NCI-H226 (cell line): ENCODE measurements at regions not wholly inside any gene's neighbourhood (a gene's known extent, or its start where the extent isn't known, plus 50 kb on each side); places are given as distances from the start of the nearest gene placed in this dataset.
A peak's percentile ranks its signal among the peaks of the same experiment; 100 is the strongest.

Experiments used
- DNase-seq: peaks from one replicate; pipeline ENCODE4 v3.0.0-alpha.2; 2015

- DNase-seq = no peak
These were observed 1277.2 kb upstream of the GJE1 start for GRCh38 chr6:140855520-140855919.

DNA sequence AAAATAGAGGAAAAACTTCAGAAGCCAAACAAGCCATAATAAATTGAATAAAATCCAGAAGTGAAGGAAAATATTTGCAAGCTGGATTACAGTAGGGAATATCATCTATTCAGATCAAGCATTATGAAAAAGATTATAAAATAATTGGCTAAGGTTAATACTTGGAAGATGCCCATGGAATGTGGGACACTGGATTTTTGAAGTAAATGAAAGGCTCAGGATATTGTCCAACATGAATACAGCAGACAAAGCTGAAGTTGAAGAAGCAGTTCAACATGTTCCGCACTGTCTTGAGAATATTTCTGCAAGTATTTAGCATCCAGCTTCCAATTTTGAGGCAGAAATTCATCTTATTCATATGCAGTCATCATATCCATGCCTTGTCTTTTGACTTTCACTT lies 1278.4 kb upstream of the GJE1 start:
- DNase-seq = no peak

DNA sequence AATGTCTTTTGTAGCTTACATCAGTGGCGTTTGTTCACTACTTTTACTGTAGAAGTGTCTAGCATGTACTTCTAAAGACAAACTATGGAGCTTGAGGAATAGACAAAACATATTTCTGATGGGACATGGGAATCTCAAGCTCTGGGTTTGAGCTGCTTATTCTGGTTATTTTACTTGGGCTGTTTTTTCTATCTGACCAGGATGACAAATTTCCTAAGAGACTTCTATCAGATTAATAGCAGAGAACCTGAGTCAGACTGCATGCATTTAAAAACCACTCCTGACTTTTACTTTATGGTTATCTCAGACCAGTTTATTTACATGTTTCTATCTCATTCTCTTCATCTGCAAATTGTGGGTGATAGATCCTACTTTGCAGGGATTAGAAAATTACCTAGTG lies 1282.3 kb upstream of the GJE1 start:
- DNase-seq = peak; percentile 51

GRCh38 chr6:140849456-140849855 lies 1283.3 kb upstream of the GJE1 start:
- no peak for DNase-seq

GRCh38 chr6:140847262-140847645 lies 1285.5 kb upstream of the GJE1 start:
- DNase-seq = no peak

DNA sequence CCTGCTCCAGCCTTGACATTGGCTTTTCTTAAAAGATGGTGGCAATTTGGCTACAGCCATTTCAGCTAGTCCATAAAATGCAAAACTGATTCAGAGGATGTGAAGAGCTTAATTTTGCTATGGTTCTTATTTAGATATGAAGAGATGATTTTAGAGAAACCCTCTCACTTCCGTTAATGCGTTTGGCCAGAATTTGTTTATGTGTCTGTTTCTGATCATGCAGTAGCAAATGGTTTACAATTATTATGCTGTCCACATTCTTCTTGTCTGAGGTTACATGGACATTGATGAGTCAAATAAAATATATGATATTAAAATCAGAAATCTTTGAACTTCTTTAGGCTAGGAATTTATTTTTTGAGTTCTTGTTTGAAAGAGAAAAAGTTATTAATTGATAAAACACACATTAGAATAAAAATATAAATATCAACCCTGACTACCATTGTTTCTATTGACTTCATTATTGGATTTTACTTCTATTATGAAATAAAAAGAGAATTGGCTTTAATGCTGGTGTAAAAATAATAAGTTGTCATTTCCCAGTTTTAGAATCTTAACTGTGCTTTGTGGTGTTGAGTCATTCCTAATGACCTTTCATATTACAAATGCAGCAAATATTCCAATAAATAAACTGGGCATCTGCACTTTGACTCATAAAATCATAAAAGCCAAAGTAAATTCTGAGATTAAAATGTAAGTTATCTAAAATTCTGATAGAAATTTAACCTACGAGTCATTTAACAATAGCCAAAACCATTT lies 1286.0 kb upstream of the GJE1 start:
- peak; percentile 36 for DNase-seq

DNA sequence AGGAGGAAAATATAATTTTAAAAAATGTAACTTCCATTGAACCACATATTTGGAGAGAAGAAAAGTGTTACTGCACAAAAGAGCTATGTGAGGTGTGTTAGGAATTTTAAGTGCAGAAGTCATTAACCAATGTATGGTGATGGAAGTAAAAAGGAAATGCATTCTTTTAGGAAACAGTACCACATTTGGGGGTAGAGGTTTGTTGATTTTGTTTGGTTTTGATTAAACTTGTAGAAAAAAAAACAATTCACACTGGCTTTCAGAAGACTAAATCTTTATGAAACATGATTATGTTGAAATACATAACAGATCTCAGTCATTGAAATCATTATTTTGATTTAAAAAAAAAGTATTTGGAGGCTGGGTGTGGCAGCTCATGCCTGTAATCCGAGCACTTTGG lies 1287.0 kb upstream of the GJE1 start:
- DNase-seq = no peak

DNA sequence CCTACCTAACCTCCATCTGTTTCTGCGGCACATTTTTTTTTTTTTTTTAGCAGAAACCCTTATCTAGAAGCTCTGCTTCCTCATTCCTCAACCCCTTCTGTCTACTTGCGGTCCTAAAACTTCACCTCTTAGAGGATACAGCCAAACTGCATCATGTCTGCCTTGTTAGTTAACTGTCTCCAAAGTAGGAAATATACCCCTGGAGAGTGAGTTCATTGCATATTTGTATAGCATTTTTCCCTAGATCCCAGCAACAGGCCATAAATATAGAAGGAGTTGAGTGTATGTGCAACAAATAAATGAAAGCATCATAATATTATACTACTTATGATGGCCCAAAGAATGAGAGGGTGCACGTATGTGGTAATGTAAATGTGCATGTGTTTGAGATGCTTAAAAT lies 1288.6 kb upstream of the GJE1 start:
- no peak for DNase-seq

GRCh38 chr6:140833408-140833807 lies 1299.3 kb upstream of the GJE1 start:
- DNase-seq = no peak

GRCh38 chr6:140830666-140831065 lies 1302.1 kb upstream of the GJE1 start:
- no peak for DNase-seq

GRCh38 chr6:140828856-140829255 lies 1303.9 kb upstream of the GJE1 start:
- DNase-seq = no peak

GRCh38 chr6:140827593-140827992 lies 1305.1 kb upstream of the GJE1 start:
- no peak for DNase-seq

- no peak for DNase-seq
These were observed 1307.0 kb upstream of the GJE1 start for GRCh38 chr6:140825731-140826130.

DNA sequence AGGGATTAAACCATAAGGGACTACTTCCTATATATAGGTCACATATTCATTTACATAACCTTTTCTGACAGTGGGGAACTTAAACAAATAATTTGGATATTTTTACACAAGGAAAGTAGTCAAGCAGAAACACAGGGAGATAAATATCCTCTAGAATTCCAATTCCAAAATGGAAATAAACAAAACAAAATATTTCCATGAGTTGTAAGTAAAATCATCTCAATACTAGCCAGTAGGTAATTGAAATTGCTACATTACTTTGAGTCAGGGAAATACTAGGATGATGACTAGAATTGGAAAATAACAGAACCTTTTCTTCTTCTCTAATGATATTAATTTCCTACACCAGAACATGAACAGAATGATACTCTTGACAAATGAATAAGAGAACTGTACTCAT lies 1308.1 kb upstream of the GJE1 start:
- no peak for DNase-seq

- DNase-seq = no peak
These were observed 1311.5 kb upstream of the GJE1 start for GRCh38 chr6:140821196-140821595.

DNA sequence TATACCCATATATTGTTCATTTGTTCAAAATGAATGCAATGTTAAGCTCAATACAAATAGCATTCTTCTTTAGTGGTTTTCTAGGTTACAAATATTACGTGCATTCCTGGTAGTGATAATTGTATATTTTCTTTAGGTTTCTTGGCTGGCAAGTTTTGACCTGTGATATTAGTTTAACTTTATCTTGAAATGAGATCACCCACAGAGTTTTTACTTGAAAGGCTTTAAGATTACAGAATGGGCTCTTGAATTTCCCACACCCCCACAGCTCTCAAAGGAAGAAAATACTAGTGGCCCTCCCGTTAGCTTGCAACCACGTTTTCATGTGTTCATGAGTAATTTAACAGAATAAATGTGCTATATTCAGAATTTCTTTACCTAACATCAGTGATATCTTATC lies 1315.5 kb upstream of the GJE1 start:
- DNase-seq = no peak

DNA sequence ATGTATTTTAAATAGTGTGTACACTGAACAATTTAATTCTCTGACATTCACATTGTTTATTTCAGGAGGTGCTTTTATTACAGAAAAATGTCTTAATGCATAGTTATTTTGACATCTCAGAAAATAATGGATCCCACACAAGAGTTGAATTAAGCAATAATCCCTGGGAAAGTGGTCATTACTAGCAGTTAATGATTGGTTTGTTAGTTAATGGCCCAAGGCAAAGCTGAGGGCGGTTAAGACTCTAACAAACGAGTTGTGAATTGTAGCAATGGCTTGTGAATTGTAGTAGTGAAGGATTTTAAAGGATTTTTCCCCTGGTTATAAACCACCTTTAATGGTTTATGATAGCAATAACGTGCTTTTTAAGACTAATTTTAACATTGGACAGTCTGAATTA lies 1316.0 kb upstream of the GJE1 start:
- DNase-seq = no peak

DNA sequence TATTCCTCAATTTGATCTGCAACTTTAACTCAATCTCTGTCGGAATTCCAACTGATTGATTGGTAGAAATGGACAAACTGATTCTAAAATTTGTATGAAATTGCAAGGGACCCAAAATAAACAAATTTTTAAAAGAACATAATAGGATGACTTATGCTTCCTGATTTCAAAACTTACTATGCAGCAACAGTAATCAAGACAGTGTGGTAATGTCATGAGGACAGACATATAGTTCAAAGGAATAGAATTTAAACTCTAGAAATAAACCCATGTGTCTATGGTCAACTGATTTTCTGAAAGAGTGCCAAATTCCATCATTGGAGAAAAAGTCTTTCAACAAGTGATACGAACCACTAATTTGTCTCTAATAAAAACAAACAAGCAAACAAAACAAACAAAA lies 1320.1 kb upstream of the GJE1 start:
- no peak for DNase-seq

DNA sequence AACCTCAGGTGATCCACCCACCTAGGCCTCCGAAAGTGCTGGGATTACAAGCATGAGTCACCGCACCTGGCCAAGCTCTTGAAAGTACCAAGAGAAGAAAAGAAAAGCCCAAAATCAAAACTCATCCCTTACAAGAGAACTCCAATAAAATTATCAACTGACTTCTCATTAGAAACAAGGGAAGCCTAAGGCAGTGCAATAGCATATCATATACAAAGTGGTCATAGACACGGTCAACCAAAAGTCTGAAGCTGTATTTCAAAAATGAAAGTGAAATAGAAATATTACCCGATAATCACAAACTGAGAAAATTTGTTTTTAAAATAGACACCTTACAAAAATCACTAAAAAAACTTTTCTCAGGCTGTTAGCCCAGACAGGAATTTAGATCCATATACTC lies 1321.1 kb upstream of the GJE1 start:
- DNase-seq = no peak

DNA sequence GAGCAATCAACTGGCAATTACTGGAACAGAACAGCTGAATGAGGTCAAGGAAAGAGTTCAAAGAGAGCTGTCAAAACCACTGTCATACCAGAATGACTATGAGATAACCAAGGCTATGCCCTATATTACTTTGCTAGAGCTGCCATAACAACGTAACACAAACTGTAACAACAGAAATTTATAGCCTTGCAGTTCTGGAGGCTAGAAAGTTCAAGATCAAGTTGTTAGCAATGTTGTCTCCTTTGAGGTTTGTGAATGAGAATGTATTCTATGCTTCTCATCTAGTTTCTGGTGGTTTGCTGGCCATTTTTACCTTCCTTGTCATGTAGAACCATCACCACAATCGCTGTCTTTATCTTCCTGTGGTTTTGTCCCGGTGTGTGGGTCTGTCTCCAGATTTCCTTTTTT lies 1323.0 kb upstream of the GJE1 start:
- peak; percentile 61 for DNase-seq

DNA sequence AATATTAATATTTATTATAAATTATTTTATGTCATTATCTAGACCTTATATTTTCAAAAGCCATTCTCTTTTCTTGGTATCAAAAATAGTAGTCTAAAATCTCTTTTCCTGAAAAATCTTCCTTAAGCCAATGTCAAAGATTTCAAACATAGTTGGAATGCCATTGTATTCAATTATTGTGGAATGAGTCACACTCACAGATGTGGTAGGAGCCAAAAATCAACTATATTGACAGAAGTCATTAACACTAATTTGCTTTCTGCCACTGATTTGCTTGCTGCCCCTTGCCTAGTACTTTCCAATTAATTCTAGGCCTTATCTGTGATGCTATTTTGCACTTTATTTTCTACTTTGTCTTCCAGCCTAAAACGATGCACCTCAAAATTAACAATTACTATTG lies 1326.3 kb upstream of the GJE1 start:
- DNase-seq = no peak

- DNase-seq = no peak
These were observed 1338.2 kb upstream of the GJE1 start for GRCh38 chr6:140794544-140794943.

DNA sequence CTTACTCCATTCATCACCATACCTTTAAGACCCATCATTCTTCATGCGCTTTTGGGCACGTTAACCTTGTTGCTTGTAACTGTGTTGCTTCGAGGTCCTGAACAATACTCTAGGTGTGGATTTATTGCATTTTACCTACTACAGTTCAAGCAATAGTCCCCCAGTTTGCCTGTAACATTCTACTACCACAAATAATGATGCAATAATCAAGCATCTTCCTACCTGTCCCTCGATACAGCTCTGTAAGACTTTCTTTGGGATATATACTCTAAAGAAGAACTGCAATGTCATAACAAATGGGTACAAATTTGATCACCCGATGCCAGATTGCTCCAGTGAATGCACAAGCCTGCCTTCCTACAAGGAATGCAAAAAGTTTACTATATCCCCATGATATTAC lies 1342.6 kb upstream of the GJE1 start:
- DNase-seq = no peak

GRCh38 chr6:140789466-140789865 lies 1343.3 kb upstream of the GJE1 start:
- DNase-seq = no peak

- no peak for DNase-seq
These were observed 1346.8 kb upstream of the GJE1 start for GRCh38 chr6:140785926-140786325.

- DNase-seq = peak; percentile 45
These were observed 1348.2 kb upstream of the GJE1 start for GRCh38 chr6:140784573-140784972.
